Brain microvascular endothelial cell (primary cell): ENCODE measurements at regions not wholly inside any gene's neighbourhood (a gene's known extent, or its start where the extent isn't known, plus 50 kb on each side); places are given as distances from the start of the nearest gene placed in this dataset.

Experiments used
- DNase-seq: peaks from one replicate; pipeline ENCODE4 v3.0.0-alpha.2; 2020
- H3K27ac ChIP-seq: fragments of 250-450 bp; sonication (Bioruptor Pico); 2 replicates; pipeline ENCODE4 v1.5.1; 2020; ENCODE audit warnings: mild to moderate bottlenecking, moderate library complexity
- H3K27me3 ChIP-seq: fragments of 250-450 bp; sonication (Bioruptor Pico); replicated peaks from 2 replicates; pipeline ENCODE4 v1.5.1; 2020; ENCODE audit warnings: mild to moderate bottlenecking
- H3K36me3 ChIP-seq: fragments of 250-450 bp; sonication (Bioruptor Pico); replicated peaks from 2 replicates; pipeline ENCODE4 v1.5.1; 2020; ENCODE audit warnings: mild to moderate bottlenecking
- H3K4me3 ChIP-seq: 2 replicates; pipeline ENCODE4 v1.5.1; 2011; ENCODE audit warnings: low read depth, mild to moderate bottlenecking, control low read depth, low read length, moderate library complexity
- CTCF ChIP-seq: IDR thresholded peaks from 2 replicates; pipeline ENCODE4 v1.5.1; 2011; ENCODE audit warnings: low read depth, mild to moderate bottlenecking, moderate library complexity, low read length, control low read depth, inconsistent platforms; ENCODE audit errors: missing control alignments
- in situ Hi-C: cut with HindIII; loops from 2 replicates; pipeline ENCODE4 v1.10.0; 2017; ENCODE audit warnings: low sequenced_read_pairs, low pct_ligation_motif_present

- Histone ChIP-seq H3K36me3 (no peaks in the 10 kb centered on the region), H3K27ac (no peak overlapping the region), H3K4me3 (no peak overlapping the region), H3K27me3 (no peaks in the 10 kb centered on the region)
- in situ Hi-C loops, result no loop called here
- no peak for DNase-seq
- TF ChIP-seq CTCF, result no peak
Observed at GRCh38 chr9:100784755-100785154, 206.9 kb downstream of the CAVIN4 start.

- H3K27me3 ChIP-seq, result no peaks in the 10 kb centered on the region
- H3K27ac ChIP-seq, result no peak overlapping the region
- H3K36me3 ChIP-seq, result no peaks in the 10 kb centered on the region
- no peak for TF ChIP-seq CTCF
- no peak overlapping the region for H3K4me3 ChIP-seq
- in situ Hi-C loops, result no loop called here
- no peak for DNase-seq
Observed at GRCh38 chr9:100785946-100786345, 208.1 kb downstream of the CAVIN4 start.

GRCh38 chr9:100794738-100795269, 216.9 kb downstream of the CAVIN4 start:
- Histone ChIP-seq H3K27me3 (no peaks in the 10 kb centered on the region), H3K4me3 (no peak overlapping the region), H3K27ac (no peak overlapping the region), H3K36me3 (no peaks in the 10 kb centered on the region)
- no peak for DNase-seq
- in situ Hi-C loops, result no loop called here
- no peak for TF ChIP-seq CTCF

- no peak overlapping the region for H3K27ac ChIP-seq
- no peak for TF ChIP-seq CTCF
- in situ Hi-C loops, result no loop called here
- no peak for DNase-seq
- no peak overlapping the region for H3K4me3 ChIP-seq
- no peaks in the 10 kb centered on the region for H3K36me3 ChIP-seq
- H3K27me3 ChIP-seq, result no peaks in the 10 kb centered on the region
Observed at GRCh38 chr9:100803956-100804355, 224.6 kb upstream of the PLPPR1 start.

- no peaks in the 10 kb centered on the region for H3K27me3 ChIP-seq
- H3K36me3 ChIP-seq, result no peaks in the 10 kb centered on the region
- no peak for TF ChIP-seq CTCF
- no peak overlapping the region for H3K27ac ChIP-seq
- in situ Hi-C loops, result no loop called here
- H3K4me3 ChIP-seq, result no peak overlapping the region
- DNase-seq, result no peak
Observed at GRCh38 chr9:100811643-100812042, 216.9 kb upstream of the PLPPR1 start.

- no peak for TF ChIP-seq CTCF
- no peak overlapping the region for H3K4me3 ChIP-seq
- no peak overlapping the region for H3K27ac ChIP-seq
- no peaks in the 10 kb centered on the region for H3K27me3 ChIP-seq
- in situ Hi-C loops, result no loop called here
- DNase-seq, result no peak
- H3K36me3 ChIP-seq, result no peaks in the 10 kb centered on the region
Observed at GRCh38 chr9:100813871-100814270, 214.7 kb upstream of the PLPPR1 start.
